Tibial nerve (tissue), 3 donors: ENCODE measurements at regions not wholly inside any gene's neighbourhood (a gene's known extent, or its start where the extent isn't known, plus 50 kb on each side); places are given as distances from the start of the nearest gene placed in this dataset.

ENCODE experiments used
- CTCF ChIP-seq, 5 experiments: fragments of 200-600 bp in 3 of 5; fragments of 450-650 bp in 2 of 5; sonication (generic) in 3 of 5; IDR thresholded peaks; one replicate each; pipeline ENCODE4 v1.5.1; 2016 to 2019; ENCODE audit warnings: antibody characterized with exemption in 5 of 5, mild to moderate bottlenecking in 3 of 5, moderate library complexity in 2 of 5
- POLR2A ChIP-seq, 2 donors: fragments of 450-650 bp; IDR thresholded peaks; one replicate each; pipeline ENCODE4 v1.6.1; 2017; ENCODE audit warnings: antibody characterized with exemption in 2 of 2, mild to moderate bottlenecking in 2 of 2, moderate library complexity in 2 of 2

- no peak for TF ChIP-seq CTCF (IDR thresholded peaks at IDR 0.05)
- no peak for TF ChIP-seq POLR2A (IDR thresholded peaks at IDR 0.05)
Measured at GRCh38 chr11:15668718-15669117, 554.0 kb downstream of the INSC start.
